GM12891 (cell line): ENCODE measurements at regions not wholly inside any gene's neighbourhood (a gene's known extent, or its start where the extent isn't known, plus 50 kb on each side); places are given as distances from the start of the nearest gene placed in this dataset.
"Not testable (repeated sequence)": the region's sequence is repeated elsewhere in the genome, so short reads cannot be mapped to it uniquely, and the experiment has no call there.

ENCODE experiments used
- DNase-seq: peaks from one replicate; pipeline ENCODE4 v3.0.0; 2011; ENCODE audit warnings: low spot score; ENCODE audit not compliant: insufficient read length
- FAIRE-seq: peaks from 2 replicates; lab custom pipeline; 2011; peaks lifted over from hg19 to GRCh38; lab: Jason Lieb, UNC

DNA sequence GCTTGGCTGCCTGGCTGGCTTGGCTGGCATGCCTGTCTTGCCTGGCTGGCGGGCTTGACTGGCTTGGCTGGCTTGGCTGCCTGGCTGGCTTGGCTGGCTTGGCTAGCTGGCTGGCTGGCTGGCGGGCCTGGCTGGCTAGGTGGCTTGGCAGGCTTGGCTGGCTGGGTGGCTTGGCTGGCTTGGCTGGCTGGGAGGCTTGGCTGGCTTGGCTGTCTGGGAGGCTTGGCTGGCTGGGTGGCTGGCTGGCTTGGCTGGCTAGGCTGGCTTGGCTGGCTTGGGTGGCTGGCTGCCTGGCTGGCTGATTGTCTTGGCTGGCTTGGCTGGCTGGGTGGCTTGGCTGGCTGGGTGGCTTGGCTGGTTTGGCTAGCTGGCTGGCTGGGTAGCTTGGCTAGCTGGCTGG lies 2819.7 kb downstream of the RPIA start:
- DNase-seq, FAIRE-seq: not testable (repeated sequence)

DNA sequence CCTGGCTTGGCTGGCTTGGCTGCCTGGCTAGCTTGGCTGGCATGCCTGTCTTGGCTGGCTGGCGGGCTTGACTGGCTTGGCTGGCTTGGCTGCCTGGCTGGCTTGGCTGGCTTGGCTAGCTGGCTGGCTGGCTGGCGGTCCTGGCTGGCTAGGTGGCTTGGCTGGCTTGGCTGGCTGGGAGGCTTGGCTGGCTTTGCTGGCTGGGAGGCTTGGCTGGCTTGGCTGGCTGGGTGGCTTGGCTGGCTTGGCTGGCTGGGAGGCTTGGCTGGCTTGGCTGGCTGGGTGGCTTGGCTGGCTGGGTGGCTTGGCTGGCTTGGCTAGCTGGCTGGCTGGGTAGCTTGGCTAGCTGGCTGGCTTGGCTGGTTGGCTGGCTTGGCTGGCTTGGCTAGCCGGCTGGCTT lies 2824.5 kb downstream of the RPIA start:
- DNase-seq, FAIRE-seq: not testable (repeated sequence)

DNA sequence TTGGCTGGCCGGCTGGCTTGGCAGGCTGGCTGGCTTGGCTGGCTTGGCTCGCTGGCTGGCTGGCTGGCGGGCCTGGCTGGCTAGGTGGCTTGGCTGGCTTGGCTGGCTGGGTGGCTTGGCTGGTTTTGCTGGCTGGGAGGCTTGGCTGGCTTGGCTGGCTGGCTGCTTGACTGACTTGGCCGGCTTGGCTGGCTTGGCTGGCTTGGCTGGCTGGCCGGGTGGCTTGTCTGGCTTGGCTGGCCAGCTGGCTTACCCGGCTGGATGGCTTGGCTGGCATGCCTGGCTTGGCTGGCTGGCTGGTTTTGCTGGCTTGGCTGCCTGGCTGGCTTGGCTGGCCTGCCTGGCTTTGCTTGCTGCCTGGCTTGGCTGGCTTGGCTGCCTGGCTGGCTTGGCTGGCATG lies 2825.2 kb downstream of the RPIA start:
- FAIRE-seq, DNase-seq: not testable (repeated sequence)

DNA sequence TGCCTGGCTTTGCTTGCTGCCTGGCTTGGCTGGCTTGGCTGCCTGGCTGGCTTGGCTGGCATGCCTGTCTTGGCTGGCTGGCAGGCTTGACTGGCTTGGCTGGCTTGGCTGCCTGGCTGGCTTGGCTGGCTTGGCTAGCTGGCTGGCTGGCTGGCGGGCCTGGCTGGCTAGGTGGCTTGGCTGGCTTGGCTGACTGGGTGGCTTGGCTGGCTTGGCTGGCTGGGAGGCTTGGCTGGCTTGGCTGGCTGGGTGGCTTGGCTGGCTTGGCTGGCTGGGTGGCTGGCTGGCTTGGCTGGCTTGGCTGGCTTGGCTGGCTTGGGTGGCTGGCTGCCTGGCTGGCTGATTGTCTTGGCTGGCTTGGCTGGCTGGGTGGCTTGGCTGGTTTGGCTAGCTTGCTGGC lies 2826.4 kb downstream of the RPIA start:
- FAIRE-seq, DNase-seq: not testable (repeated sequence)

GRCh38 chr2:91518361-91518981 lies 2827.0 kb downstream of the RPIA start:
- not testable (repeated sequence) for DNase-seq, FAIRE-seq

DNA sequence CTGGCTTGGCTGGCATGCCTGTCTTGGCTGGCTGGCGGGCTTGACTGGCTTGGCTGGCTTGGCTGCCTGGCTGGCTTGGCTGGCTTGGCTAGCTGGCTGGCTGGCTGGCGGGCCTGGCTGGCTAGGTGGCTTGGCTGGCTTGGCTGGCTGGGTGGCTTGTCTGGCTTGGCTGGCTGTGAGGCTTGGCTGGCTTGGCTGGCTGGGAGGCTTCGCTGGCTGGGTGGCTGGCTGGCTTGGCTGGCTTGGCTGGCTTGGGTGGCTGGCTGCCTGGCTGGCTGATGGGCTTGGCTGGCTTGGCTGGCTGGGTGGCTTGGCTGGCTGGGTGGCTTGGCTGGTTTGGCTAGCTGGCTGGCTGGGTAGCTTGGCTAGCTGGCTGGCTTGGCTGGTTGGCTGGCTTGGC lies 2827.9 kb downstream of the RPIA start:
- FAIRE-seq: not testable (repeated sequence)

DNA sequence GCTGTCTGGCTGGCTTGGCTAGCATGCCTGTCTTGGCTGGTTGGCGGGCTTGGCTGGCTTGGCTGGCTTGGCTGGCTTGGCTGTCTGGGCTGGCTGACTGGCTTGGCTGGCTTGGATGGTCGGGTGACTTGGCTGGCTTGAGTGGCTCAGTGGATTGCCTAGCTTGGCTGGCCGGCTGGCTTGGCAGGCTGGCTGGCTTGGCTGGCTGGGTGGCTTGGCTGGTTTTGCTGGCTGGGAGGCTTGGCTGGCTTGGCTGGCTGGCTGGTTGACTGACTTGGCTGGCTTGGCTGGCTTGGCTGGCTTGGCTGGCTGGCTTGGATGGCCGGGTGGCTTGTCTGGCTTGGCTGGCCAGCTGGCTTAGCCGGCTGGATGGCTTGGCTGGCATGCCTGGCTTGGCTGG lies 2828.4 kb downstream of the RPIA start:
- DNase-seq, FAIRE-seq: not testable (repeated sequence)

More for the DNA sequence above, 2827.9 kb downstream of the RPIA start:
- DNase-seq: not testable (repeated sequence)

DNA sequence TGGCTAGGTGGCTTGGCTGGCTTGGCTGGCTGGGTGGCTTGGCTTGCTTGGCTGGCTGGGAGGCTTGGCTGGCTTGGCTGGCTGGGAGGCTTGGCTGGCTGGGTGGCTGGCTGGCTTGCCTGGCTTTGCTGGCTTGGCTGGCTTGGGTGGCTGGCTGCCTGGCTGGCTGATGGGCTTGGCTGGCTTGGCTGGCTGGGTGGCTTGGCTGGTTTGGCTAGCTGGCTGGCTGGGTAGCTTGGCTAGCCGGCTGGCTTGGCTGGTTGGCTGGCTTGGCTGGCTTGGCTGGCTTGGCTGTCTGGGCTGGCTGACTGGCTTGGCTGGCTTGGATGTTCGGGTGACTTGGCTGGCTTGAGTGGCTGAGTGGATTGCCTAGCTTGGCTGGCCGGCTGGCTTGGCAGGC lies 2829.1 kb downstream of the RPIA start:
- not testable (repeated sequence) for DNase-seq, FAIRE-seq

DNA sequence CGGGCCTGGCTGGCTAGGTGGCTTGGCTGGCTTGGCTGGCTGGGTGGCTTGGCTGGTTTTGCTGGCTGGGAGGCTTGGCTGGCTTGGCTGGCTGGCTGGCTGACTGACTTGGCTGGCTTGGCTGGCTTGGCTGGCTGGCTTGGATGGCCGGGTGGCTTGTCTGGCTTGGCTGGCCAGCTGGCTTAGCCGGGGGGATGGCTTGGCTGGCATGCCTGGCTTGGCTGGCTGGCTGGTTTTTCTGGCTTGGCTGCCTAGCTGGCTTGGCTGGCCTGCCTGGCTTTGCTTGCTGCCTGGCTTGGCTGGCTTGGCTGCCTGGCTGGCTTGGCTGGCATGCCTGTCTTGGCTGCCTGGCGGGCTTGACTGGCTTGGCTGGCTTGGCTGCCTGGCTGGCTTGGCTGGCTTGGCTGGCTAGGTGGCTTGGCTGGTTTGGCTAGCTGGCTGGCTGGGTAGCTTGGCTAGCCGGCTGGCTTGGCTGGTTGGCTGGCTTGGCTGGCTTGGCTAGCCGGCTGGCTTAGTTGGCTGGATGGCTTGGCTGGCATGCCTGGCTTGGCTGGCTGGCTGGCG lies 2829.6 kb downstream of the RPIA start:
- not testable (repeated sequence) for FAIRE-seq

DNA sequence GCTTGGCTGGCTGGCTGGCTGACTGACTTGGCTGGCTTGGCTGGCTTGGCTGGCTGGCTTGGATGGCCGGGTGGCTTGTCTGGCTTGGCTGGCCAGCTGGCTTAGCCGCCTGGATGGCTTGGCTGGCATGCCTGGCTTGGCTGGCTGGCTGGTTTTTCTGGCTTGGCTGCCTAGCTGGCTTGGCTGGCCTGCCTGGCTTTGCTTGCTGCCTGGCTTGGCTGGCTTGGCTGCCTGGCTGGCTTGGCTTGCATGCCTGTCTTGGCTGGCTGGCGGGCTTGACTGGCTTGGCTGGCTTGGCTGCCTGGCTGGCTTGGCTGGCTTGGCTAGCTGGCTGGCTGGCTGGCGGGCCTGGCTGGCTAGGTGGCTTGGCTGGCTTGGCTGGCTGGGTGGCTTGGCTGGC lies 2830.5 kb downstream of the RPIA start:
- FAIRE-seq: not testable (repeated sequence)

More for the DNA sequence above, 2829.6 kb downstream of the RPIA start:
- not testable (repeated sequence) for DNase-seq

DNA sequence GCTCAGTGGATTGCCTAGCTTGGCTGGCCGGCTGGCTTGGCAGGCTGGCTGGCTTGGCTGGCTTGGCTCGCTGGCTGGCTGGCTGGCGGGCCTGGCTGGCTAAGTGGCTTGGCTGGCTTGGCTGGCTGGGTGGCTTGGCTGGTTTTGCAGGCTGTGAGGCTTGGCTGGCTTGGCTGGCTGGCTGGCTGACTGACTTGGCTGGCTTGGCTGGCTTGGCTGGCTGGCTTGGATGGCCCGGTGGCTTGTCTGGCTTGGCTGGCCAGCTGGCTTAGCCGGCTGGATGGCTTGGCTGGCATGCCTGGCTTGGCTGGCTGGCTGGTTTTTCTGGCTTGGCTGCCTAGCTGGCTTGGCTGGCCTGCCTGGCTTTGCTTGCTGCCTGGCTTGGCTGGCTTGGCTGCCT lies 2831.4 kb downstream of the RPIA start:
- FAIRE-seq, DNase-seq: not testable (repeated sequence)

More for the DNA sequence above, 2830.5 kb downstream of the RPIA start:
- not testable (repeated sequence) for DNase-seq

GRCh38 chr2:91523751-91524150 lies 2832.3 kb downstream of the RPIA start:
- FAIRE-seq, DNase-seq: not testable (repeated sequence)

DNA sequence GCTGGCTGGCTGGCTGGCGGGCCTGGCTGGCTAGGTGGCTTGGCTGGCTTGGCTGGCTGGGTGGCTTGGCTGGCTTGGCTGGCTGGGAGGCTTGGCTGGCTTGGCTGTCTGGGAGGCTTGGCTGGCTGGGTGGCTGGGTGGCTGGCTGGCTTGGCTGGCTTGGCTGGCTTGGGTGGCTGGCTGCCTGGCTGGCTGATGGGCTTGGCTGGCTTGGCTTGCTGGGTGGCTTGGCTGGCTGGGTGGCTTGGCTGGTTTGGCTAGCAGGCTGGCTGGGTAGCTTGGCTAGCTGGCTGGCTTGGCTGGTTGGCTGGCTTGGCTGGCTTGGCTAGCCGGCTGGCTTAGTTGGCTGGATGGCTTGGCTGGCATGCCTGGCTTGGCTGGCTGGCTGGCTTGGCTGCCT lies 2834.1 kb downstream of the RPIA start:
- not testable (repeated sequence) for FAIRE-seq, DNase-seq

- FAIRE-seq, DNase-seq: not testable (repeated sequence)
Measured at GRCh38 chr2:91526083-91526482, 2834.6 kb downstream of the RPIA start.

GRCh38 chr2:91527056-91527455 lies 2835.6 kb downstream of the RPIA start:
- not testable (repeated sequence) for FAIRE-seq, DNase-seq

- not testable (repeated sequence) for DNase-seq, FAIRE-seq
Measured at GRCh38 chr2:91527491-91528031, 2836.1 kb downstream of the RPIA start.

DNA sequence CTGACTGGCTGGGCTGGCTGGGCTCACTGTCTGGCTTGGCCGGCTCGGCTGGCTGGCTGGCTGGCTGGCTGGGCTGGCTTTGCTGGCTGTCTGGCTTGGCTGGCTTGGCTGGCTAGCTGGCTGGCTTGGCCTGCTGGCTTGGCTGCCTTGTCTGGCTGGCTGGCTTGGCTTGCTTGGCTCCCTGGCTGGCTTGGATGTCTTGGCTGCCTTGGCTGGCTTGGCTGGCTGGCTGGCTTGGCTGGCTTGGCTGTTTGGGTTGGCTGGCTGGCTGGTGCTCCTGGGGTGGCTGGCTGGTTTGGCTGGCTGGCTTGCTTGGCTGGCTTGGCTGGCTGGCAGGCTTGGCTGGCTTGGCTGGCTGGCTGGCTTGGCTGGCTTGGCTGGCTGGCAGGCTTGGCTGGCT lies 2836.9 kb downstream of the RPIA start:
- FAIRE-seq, DNase-seq: not testable (repeated sequence)

- FAIRE-seq, DNase-seq: not testable (repeated sequence)
Measured at GRCh38 chr2:91536109-91536508, 2844.6 kb downstream of the RPIA start.

DNA sequence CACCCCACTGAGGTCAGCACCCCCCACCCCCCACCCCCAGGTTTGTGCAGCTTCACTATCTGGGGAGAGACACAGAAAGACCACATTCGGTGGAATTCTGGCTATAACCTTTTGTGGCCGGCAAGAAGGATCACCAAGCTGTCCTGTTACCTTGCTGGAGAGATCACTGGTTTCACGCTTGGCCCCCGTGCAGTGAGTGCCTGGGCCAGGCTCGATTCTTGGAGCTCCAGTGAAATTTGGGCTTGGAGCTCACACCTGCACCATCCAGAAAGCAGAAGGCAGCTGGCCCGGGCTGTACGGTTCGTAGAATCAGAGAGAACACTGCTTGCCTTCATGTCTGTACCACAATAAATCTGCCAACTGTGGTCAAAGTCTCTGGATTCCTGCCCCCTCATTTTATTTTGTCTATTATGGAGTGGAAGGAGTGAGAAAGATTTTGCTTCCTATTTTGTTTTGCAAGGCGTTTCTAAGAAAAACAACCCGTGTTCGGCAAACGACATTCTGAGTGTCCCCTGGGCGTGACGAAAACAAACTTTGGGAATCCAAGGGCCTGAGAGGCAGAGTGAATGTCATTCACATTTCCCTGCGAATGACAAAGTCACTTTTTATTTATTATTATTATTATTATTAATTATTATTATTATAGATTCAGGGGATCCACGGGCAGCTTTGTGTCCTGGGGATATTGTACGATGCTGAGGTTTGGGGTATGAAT lies 2845.2 kb downstream of the RPIA start:
- not testable (repeated sequence) for FAIRE-seq, DNase-seq

- DNase-seq, FAIRE-seq: not testable (repeated sequence)
Measured at GRCh38 chr2:91549316-91549715, 2857.8 kb downstream of the RPIA start.
